Hepatic stellate cell (primary cell): ENCODE measurements at regions not wholly inside any gene's neighbourhood (a gene's known extent, or its start where the extent isn't known, plus 50 kb on each side); places are given as distances from the start of the nearest gene placed in this dataset.
"Not testable (repeated sequence)": the region's sequence is repeated elsewhere in the genome, so short reads cannot be mapped to it uniquely, and the experiment has no call there.

ENCODE experiments used
- DNase-seq: peaks from one replicate; pipeline ENCODE4 v3.0.0; 2011; ENCODE audit warnings: low spot score

- DNase-seq: not testable (repeated sequence)
These were observed 105.4 kb upstream of the LDB2 start for GRCh38 chr4:17003606-17004392.

GRCh38 chr4:16995451-16995850 lies 97.0 kb upstream of the LDB2 start:
- DNase-seq: no peak

GRCh38 chr4:16993956-16994840 lies 95.8 kb upstream of the LDB2 start:
- no peak for DNase-seq

DNA sequence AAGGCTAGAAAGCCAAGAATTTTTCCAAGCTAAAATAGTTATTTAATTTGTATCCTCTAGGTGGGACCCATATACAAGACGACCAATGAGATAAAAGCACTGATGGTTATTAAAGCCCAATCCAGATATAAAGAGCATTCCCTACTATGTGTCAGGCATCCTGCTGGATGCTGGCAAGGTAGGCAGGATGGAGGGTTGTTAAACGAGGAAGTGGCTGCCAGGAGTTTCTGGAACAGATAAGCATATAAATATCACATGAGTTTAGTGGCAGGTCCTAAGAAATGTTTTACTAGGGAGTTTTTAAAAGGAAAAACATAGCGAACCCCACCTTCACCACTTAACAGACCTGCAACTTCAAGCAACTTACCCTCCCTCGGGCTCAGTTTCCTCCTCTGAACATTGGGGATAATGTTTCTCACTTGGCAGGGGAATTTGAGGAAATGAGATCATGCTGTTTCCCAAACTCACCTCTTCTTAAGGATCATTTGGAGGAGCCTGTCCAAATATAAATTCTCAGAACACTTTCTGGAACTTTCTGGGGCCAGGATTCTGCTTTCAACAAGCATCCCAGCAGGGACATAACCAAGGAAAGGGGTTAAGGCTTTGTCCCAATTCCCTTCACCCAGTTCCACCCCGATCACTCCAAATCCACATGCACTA lies 94.3 kb upstream of the LDB2 start:
- no peak for DNase-seq

DNA sequence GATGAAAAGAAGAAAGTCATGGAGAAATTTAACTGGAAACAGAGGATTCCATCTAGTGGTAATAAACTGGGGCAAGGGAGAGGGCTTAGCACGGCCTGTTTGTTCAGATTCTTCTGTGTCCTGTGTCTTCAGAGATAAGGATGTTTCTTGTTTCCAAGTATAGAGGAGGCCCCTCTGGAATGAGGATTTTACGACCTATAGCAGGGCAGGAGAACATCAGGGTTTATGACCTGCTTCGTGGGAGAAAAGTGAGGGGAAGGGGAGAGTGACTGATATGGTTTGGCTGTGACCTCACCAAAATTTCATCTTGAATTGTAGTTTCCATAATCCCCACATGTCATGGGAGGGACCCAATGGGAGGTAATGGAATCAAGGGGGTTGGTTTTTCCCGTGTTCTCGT lies 93.0 kb upstream of the LDB2 start:
- no peak for DNase-seq

GRCh38 chr4:16989371-16989770 lies 90.9 kb upstream of the LDB2 start:
- no peak for DNase-seq

DNA sequence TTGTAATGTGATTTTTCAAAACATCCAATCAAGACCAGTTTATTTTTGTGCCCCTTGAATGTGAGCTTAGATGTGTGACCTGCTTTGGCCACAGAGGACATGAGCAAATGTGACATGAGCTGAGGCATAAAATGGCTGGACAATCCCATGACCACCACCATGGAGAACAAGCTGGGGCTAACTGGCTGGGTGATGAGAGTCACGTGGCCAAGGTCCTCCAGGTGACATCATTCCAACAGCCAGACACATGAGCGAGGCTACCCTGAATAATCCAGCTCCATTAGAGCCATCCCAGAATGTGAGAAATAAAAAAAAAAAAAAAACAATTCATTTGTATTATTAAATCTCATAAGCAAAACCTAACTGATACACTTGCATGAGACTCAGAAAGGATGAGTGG lies 90.4 kb upstream of the LDB2 start:
- no peak for DNase-seq

GRCh38 chr4:16977081-16977480 lies 78.6 kb upstream of the LDB2 start:
- no peak for DNase-seq

- no peak for DNase-seq
These were observed 71.3 kb upstream of the LDB2 start for GRCh38 chr4:16969696-16970135.

GRCh38 chr4:16967722-16968121 lies 69.3 kb upstream of the LDB2 start:
- DNase-seq: peak; percentile 21

DNA sequence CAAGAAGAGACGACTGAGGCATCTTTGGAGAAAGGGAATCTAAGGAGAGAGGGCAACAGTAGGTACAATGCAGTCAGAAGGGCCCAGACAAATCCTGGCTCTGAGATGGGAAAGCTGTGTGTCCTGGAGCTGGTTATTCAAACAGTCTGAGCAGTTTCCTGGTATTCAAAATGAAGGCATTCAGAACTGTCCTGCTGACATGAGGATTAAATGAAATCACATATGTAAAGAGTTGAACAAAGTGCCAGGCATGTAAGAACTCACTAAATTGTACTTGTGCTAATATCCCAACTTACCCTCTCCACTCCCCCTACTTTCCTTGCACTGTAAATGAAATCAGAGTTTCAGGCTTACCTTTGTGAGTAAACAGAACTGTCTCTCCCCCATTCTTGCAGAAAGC lies 60.9 kb upstream of the LDB2 start:
- no peak for DNase-seq

- DNase-seq: no peak
These were observed 54.6 kb upstream of the LDB2 start for GRCh38 chr4:16952896-16953630.

DNA sequence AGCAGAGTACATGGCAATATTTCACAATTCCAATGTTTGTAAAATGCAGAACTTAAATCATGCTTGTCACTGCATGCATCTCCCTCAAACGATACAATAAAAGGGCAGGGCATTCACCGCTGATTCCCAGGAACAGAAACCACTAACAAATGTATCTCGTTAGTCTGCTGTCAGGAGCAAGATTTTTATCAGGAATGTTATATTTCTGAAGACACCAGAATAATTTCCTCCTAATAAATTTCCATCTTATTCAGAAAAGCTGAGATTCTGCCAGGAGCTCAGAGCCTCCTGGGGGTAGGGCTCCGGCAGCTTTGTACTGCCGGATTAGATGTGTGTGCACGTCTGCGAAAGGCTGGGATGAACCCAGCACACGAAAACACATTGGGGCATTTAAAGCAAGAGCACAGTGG lies 54.0 kb upstream of the LDB2 start:
- no peak for DNase-seq
